ENCODE measurements at regions not wholly inside any gene's neighbourhood (a gene's known extent, or its start where the extent isn't known, plus 50 kb on each side); places are given as distances from the start of the nearest gene placed in this dataset.
A peak's percentile ranks its signal among the peaks of the same experiment; 100 is the strongest.
"Not testable (repeated sequence)": the region's sequence is repeated elsewhere in the genome, so short reads cannot be mapped to it uniquely, and the experiment has no call there.

DNA sequence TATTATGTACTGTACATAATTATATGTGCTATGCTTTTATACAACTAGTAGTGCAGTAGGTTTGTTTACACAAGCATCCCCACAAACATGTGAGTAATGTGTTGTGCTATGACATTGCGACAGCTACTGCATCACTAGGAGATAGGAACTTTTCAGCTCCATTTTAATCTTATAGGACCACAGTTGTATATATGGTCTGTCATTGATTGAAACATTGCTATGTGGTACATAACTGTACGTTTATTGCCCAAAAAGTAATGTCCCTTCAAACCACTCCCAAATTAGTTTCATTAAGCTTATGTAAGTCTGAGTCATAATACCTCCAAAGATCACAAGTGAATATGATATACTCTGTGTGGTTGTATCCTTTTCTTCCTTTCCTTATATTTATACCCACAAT, 183.2 kb upstream of the POT1 start:
- H3K27ac Mint-ChIP-seq = no peak overlapping the region
- ATAC-seq (replicated peaks) = no peak
- H3K4me1 Mint-ChIP-seq = no peaks in the 10 kb centered on the region
- no peaks in the 10 kb centered on the region for H3K36me3 Mint-ChIP-seq (ENCODE audit: low read depth)
- peaks cover 9% of the 10 kb centered on the region for H3K9me3 Mint-ChIP-seq
- no peak overlapping the region for H3K4me3 Mint-ChIP-seq
- no peaks in the 10 kb centered on the region for H3K27me3 Mint-ChIP-seq

DNA sequence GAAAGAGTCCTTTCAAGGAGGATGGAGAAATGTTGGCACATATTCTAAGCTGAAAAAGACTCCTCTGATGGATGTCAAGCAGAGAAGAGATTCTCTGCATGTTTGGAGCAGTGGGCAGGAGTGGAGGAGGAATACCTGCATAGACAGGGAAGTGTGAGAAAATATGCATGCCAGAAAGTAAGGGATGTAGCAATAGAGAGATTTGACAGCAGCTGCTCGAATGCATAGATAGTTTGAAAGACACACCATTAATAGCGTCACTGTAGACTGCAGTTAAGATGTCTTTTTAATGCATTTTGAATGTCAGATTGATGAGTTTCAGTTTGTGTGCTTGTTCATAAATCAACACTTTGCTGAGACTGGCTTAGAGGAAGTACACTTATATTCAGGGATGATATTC, 169.9 kb upstream of the POT1 start:
- H3K27ac Mint-ChIP-seq = no peak overlapping the region

GRCh38 chr7:125098377-125098970, 168.8 kb upstream of the POT1 start:
- Mint-ChIP-seq H3K27ac (no peak overlapping the region), H3K27me3 (no peaks in the 10 kb centered on the region), H3K4me3 (no peak overlapping the region), H3K36me3 (ENCODE audit: low read depth) (no peaks in the 10 kb centered on the region), H3K9me3 (peaks cover 3% of the 10 kb centered on the region), H3K4me1 (no peaks in the 10 kb centered on the region)
- ATAC-seq (replicated peaks) = no peak

More for the DNA sequence above, 169.9 kb upstream of the POT1 start:
- no peaks in the 10 kb centered on the region for H3K4me1 Mint-ChIP-seq
- ATAC-seq (replicated peaks) = no peak
- peaks cover 4% of the 10 kb centered on the region for H3K9me3 Mint-ChIP-seq
- no peaks in the 10 kb centered on the region for H3K36me3 Mint-ChIP-seq (ENCODE audit: low read depth)
- H3K27me3 Mint-ChIP-seq = no peaks in the 10 kb centered on the region
- no peak overlapping the region for H3K4me3 Mint-ChIP-seq

GRCh38 chr7:125090596-125090995, 161.0 kb upstream of the POT1 start:
- Mint-ChIP-seq H3K36me3 (ENCODE audit: low read depth) (no peaks in the 10 kb centered on the region), H3K4me1 (no peaks in the 10 kb centered on the region), H3K9me3 (no peaks in the 10 kb centered on the region), H3K27me3 (no peaks in the 10 kb centered on the region), H3K27ac (no peak overlapping the region), H3K4me3 (no peak overlapping the region)
- ATAC-seq (replicated peaks) = no peak

GRCh38 chr7:125089171-125089570, 159.5 kb upstream of the POT1 start:
- no peaks in the 10 kb centered on the region for H3K9me3 Mint-ChIP-seq

DNA sequence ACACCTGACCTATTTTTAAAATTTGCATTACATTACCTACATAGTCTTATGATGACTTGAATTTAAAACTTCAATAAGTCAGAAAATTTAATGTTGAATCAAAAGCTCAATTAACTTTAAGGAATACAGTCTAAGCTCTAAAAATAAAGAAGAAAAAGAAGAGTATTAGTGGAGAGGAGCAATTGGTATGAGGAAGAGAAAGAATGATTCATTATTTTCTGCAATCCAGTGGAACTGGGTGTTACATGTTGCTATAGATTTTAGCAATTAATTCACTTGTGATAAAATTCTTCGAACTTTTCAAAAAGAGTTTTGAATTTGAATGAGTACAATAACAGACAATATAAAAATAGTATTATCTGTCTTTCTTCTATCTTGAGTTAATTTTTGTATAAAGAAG, 158.9 kb upstream of the POT1 start:
- no peaks in the 10 kb centered on the region for H3K9me3 Mint-ChIP-seq
- no peaks in the 10 kb centered on the region for H3K36me3 Mint-ChIP-seq (ENCODE audit: low read depth)
- ATAC-seq (replicated peaks) = no peak
- H3K27ac Mint-ChIP-seq = no peak overlapping the region
- no peak overlapping the region for H3K4me3 Mint-ChIP-seq
- no peaks in the 10 kb centered on the region for H3K4me1 Mint-ChIP-seq
- H3K27me3 Mint-ChIP-seq = no peaks in the 10 kb centered on the region

More at GRCh38 chr7:125089171-125089570, 159.5 kb upstream of the POT1 start:
- ATAC-seq (replicated peaks) = no peak
- Mint-ChIP-seq H3K4me1 (no peaks in the 10 kb centered on the region), H3K27ac (no peak overlapping the region), H3K4me3 (no peak overlapping the region), H3K36me3 (ENCODE audit: low read depth) (no peaks in the 10 kb centered on the region), H3K27me3 (no peaks in the 10 kb centered on the region)

- Mint-ChIP-seq H3K36me3 (ENCODE audit: low read depth) (no peaks in the 10 kb centered on the region), H3K27me3 (no peaks in the 10 kb centered on the region), H3K27ac (no peak overlapping the region), H3K9me3 (no peaks in the 10 kb centered on the region), H3K4me3 (no peak overlapping the region), H3K4me1 (no peaks in the 10 kb centered on the region)
- ATAC-seq (replicated peaks) = no peak
Measured at GRCh38 chr7:125085084-125085483, 155.5 kb upstream of the POT1 start.

DNA sequence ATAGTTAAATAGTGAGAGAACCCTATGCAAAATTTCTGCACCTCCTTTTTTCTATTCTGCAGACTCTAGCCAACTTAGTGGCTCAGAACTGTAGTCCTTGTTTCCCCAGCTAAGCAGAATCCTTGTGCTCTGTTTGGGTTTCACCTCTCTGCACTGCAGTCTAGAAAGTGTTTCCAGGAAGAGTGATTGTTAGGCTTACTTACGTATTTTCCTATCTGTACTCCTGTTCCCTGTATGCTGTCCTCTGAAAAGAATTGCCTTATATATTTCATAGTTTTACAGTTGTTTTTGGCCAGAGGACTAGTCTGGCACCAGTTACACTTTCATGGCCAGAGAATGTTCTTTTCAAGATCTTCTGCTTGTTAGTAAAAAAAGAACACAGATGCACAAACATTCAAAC, 154.6 kb upstream of the POT1 start:
- no peak overlapping the region for H3K27ac Mint-ChIP-seq
- no peaks in the 10 kb centered on the region for H3K4me1 Mint-ChIP-seq
- no peaks in the 10 kb centered on the region for H3K9me3 Mint-ChIP-seq
- no peaks in the 10 kb centered on the region for H3K36me3 Mint-ChIP-seq (ENCODE audit: low read depth)
- no peak for ATAC-seq (replicated peaks)
- no peaks in the 10 kb centered on the region for H3K27me3 Mint-ChIP-seq
- no peak overlapping the region for H3K4me3 Mint-ChIP-seq

DNA sequence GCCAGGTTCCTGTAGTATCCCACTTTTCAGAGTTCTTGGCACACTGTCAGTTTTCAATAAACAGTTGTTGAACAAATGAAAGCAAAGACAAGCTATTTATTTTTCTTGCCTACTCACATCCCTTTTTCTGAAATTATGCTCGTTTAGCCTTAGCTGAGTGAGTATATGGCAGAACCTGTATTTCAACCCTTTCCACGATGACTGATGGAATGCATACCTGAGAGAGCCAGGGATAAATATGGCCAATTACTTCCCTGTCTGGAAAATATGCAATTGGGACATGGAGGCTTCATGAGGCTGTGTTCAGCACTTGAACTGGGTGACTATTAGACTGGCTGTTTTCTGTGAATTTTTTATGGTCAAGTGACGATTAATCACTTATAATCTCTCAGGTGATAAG, 144.5 kb upstream of the POT1 start:
- no peak for ATAC-seq (replicated peaks)
- Mint-ChIP-seq H3K27me3 (no peaks in the 10 kb centered on the region), H3K9me3 (peaks cover 18% of the 10 kb centered on the region), H3K4me3 (no peak overlapping the region), H3K27ac (no peak overlapping the region), H3K4me1 (no peaks in the 10 kb centered on the region), H3K36me3 (ENCODE audit: low read depth) (no peaks in the 10 kb centered on the region)

- H3K9me3 Mint-ChIP-seq = no peaks in the 10 kb centered on the region
- H3K4me3 Mint-ChIP-seq = no peak overlapping the region
- H3K27ac Mint-ChIP-seq = no peak overlapping the region
- H3K4me1 Mint-ChIP-seq = no peaks in the 10 kb centered on the region
- H3K36me3 Mint-ChIP-seq (ENCODE audit: low read depth) = no peaks in the 10 kb centered on the region
- H3K27me3 Mint-ChIP-seq = no peaks in the 10 kb centered on the region
- ATAC-seq (replicated peaks) = no peak
Measured at GRCh38 chr7:125065546-125065945, 135.9 kb upstream of the POT1 start.

DNA sequence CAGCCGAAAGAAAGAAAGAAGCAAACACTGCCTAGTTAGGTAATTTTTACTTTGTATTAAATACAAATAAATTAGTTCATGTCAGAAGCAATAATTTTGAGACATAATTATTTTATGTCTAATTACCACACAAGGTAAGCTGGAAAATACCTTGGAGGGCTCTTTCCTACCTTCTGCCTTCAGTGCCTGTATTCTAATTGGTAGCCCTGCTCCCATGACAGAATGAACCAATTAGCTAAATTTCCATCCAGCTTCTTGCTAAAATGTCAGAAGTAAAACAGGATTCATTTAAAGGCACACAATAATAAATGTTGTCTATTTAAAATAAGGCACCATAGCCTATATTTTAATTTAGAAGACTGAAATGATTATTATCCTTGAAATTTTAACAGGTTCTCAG, 135.4 kb upstream of the POT1 start:
- no peaks in the 10 kb centered on the region for H3K36me3 Mint-ChIP-seq (ENCODE audit: low read depth)
- no peaks in the 10 kb centered on the region for H3K9me3 Mint-ChIP-seq
- ATAC-seq (replicated peaks) = no peak
- no peak overlapping the region for H3K27ac Mint-ChIP-seq
- H3K4me3 Mint-ChIP-seq = no peak overlapping the region
- H3K4me1 Mint-ChIP-seq = no peaks in the 10 kb centered on the region
- H3K27me3 Mint-ChIP-seq = no peaks in the 10 kb centered on the region

DNA sequence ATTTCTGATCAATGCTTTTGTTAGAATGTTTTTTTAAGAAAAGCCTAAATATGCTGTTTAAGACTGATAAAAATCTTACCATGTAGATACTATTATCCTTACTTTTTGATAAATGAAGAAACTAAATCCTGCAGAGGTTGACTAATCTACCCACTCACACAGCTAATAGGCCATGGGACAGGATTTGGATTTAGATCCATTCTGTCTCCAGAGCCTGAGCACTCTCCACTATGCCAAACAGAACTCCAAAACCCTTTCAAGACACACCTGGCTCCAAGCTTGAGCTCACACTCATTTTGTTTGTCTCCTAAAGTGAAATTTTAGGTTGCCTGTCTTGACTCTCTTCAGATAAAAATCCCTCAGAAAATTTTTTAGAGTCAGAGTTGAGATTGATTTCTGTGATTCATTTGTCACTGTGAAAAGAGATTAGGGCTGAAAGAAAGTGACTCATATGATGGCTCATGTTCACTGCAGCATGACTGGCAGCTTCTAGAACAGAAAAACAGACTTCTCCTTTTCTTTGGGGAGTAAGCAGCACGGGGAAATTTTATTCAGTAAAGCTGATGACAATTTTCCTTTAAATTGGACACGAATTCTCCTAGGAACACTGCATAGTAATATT, 132.3 kb upstream of the POT1 start:
- no peaks in the 10 kb centered on the region for H3K4me1 Mint-ChIP-seq
- H3K9me3 Mint-ChIP-seq = no peaks in the 10 kb centered on the region
- no peak overlapping the region for H3K4me3 Mint-ChIP-seq
- H3K27me3 Mint-ChIP-seq = no peaks in the 10 kb centered on the region
- H3K27ac Mint-ChIP-seq = no peak overlapping the region
- no peaks in the 10 kb centered on the region for H3K36me3 Mint-ChIP-seq (ENCODE audit: low read depth)
- peak; percentile 59 for ATAC-seq (replicated peaks)

DNA sequence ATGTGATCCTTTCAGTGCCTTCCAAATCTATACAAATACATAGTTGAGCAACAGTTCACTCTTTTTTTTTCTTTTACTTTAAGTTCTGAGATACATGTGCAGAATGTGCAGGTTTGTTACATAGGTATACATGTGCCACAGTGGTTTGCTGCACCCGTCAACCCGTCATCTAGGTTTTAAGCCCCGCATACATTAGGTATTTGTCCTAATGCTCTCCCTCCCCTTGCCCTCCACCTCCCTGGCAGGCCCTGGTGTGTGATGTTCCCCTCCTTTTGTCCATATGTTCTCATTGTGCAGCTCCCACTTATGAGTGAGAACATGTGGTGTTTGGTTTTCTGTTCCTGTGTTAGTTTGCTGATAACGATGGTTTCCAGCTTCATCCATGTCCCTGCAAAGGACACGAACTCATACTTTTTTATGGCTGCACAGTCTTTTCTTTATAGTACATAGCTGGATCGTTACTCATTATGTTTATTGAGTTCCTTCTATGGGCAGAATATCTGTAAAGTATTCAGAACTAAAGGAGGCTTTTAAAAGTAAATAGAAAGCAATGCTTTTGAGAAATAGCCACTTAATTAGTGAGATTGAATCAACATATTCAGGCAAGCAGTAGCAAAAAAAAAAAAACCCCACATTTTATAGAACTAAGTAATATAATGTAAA, 131.6 kb upstream of the POT1 start:
- H3K4me1 Mint-ChIP-seq; H3K4me3 Mint-ChIP-seq; H3K27me3 Mint-ChIP-seq; H3K9me3 Mint-ChIP-seq; ATAC-seq (replicated peaks); H3K36me3 Mint-ChIP-seq (ENCODE audit: low read depth); H3K27ac Mint-ChIP-seq: not testable (repeated sequence)

DNA sequence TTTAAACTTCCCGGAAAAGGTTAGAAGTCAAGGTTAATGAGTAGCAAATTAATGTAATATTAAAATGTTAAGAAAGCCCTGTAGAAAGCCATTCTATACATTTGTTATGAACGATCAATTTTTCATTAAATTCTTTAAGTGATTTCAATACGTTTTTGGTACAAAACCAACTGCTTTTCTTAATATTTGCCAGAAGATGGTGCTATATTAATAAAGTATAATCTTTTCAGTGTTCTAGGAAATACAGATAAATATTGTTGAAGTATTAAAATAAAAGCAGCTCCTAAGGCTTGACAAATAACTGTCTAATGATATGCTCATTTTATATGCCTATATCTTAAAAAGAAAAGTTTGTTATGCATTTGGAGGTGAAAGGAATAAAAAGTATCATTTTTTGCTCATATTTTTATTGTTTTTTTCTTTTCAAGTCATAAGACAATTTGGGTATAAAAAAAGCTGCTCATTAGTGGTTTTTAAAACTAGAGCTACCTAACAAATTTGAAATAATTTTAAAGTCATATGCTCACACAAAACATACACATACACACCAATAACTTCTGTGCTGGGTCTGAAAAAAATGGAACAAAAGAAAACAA, 130.3 kb upstream of the POT1 start:
- Mint-ChIP-seq H3K27ac (no peak overlapping the region), H3K9me3 (no peaks in the 10 kb centered on the region), H3K4me3 (no peak overlapping the region), H3K4me1 (no peaks in the 10 kb centered on the region), H3K36me3 (ENCODE audit: low read depth) (no peaks in the 10 kb centered on the region), H3K27me3 (no peaks in the 10 kb centered on the region)
- ATAC-seq (replicated peaks) = no peak

DNA sequence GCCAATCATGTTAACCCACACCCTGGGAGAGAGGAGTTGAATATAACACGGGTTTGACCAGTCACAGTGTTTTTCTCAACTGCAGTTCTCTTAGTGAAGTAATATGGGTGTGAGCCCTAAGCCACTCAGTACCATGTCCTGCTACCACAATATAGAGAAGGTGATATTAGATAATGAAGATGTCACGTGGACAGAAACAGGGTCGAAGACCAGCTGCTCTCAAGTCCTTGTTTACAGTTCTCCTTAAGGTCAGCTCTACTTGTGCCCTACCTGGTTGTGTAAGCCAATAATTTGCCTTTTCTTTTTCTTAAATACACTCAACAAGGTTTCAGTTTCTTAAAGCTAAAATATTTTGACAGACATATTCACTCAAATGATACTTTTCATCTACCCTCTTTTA, 128.3 kb upstream of the POT1 start:
- H3K9me3 Mint-ChIP-seq = no peaks in the 10 kb centered on the region
- no peaks in the 10 kb centered on the region for H3K27me3 Mint-ChIP-seq
- H3K27ac Mint-ChIP-seq = no peak overlapping the region
- H3K4me3 Mint-ChIP-seq = no peak overlapping the region
- H3K36me3 Mint-ChIP-seq (ENCODE audit: low read depth) = no peaks in the 10 kb centered on the region
- no peaks in the 10 kb centered on the region for H3K4me1 Mint-ChIP-seq
- no peak for ATAC-seq (replicated peaks)

All from activated T-helper 17 cell treated with anti-CD3 and anti-CD28 coated beads, Interleukin-2, amount 50 U/mL, for 72 hours (primary cell).